ENCODE measurements at regions not wholly inside any gene's neighbourhood (a gene's known extent, or its start where the extent isn't known, plus 50 kb on each side); places are given as distances from the start of the nearest gene placed in this dataset.

- no peak overlapping the region for H3K9ac ChIP-seq (ENCODE audit: low read length)
These were observed 554.3 kb downstream of the PRELID2 start for GRCh38 chr5:145280806-145281205.

GRCh38 chr5:145280214-145280613, 554.9 kb downstream of the PRELID2 start:
- Histone ChIP-seq H3K27me3 (ENCODE audit: insufficient read depth, low read length) (no peaks in the 10 kb centered on the region), H3K27ac (ENCODE audit: low read depth, low read length) (no peak overlapping the region), H3K4me1 (ENCODE audit: insufficient read depth, low read length) (no peaks in the 10 kb centered on the region), H4K20me1 (ENCODE audit: insufficient read depth, low read length) (no peaks in the 10 kb centered on the region), H2AFZ (ENCODE audit: low read depth, low read length) (no peak overlapping the region), H3K79me2 (ENCODE audit: insufficient read depth, low read length) (no peaks in the 10 kb centered on the region), H3K9me3 (ENCODE audit: insufficient read depth, low read depth, low read length) (no peaks in the 10 kb centered on the region), H3K4me2 (ENCODE audit: low read length) (no peak overlapping the region), H3K4me3 (ENCODE audit: insufficient read depth, low read depth, low read length) (no peak overlapping the region), H3K36me3 (ENCODE audit: insufficient read depth, low read length) (no peaks in the 10 kb centered on the region), H3K9ac (ENCODE audit: low read length) (no peak overlapping the region)
- no peak for DNase-seq (ENCODE audit: low read depth)
- Mint-ChIP-seq H3K4me3 (ENCODE audit: unreplicated experiment) (no peak overlapping the region), H3K27me3 (ENCODE audit: low read depth, unreplicated experiment) (no peaks in the 10 kb centered on the region), H3K27ac (ENCODE audit: unreplicated experiment) (no peak overlapping the region), H3K9me3 (ENCODE audit: unreplicated experiment) (no peaks in the 10 kb centered on the region), H3K36me3 (ENCODE audit: low read depth, unreplicated experiment) (no peaks in the 10 kb centered on the region), H3K4me1 (ENCODE audit: low read depth, unreplicated experiment) (no peaks in the 10 kb centered on the region)
- no peak for FAIRE-seq
- no peak for TF ChIP-seq CTCF (IDR thresholded peaks at IDR 0.05; ENCODE audit: insufficient read depth, low read depth, low read length)
- TF ChIP-seq EZH2 (IDR thresholded peaks at IDR 0.05; ENCODE audit: insufficient read depth, low read length) = no peak

More at GRCh38 chr5:145280806-145281205, 554.3 kb downstream of the PRELID2 start:
- Histone ChIP-seq H3K4me3 (ENCODE audit: insufficient read depth, low read depth, low read length) (no peak overlapping the region), H3K4me2 (ENCODE audit: low read length) (no peak overlapping the region), H3K27me3 (ENCODE audit: insufficient read depth, low read length) (no peaks in the 10 kb centered on the region), H3K4me1 (ENCODE audit: insufficient read depth, low read length) (no peaks in the 10 kb centered on the region), H3K36me3 (ENCODE audit: insufficient read depth, low read length) (no peaks in the 10 kb centered on the region), H3K9me3 (ENCODE audit: insufficient read depth, low read depth, low read length) (no peaks in the 10 kb centered on the region), H4K20me1 (ENCODE audit: insufficient read depth, low read length) (no peaks in the 10 kb centered on the region), H2AFZ (ENCODE audit: low read depth, low read length) (no peak overlapping the region), H3K27ac (ENCODE audit: low read depth, low read length) (no peak overlapping the region), H3K79me2 (ENCODE audit: insufficient read depth, low read length) (no peaks in the 10 kb centered on the region)
- Mint-ChIP-seq H3K36me3 (ENCODE audit: low read depth, unreplicated experiment) (no peaks in the 10 kb centered on the region), H3K9me3 (ENCODE audit: unreplicated experiment) (no peaks in the 10 kb centered on the region), H3K4me3 (ENCODE audit: unreplicated experiment) (no peak overlapping the region), H3K27ac (ENCODE audit: unreplicated experiment) (no peak overlapping the region), H3K4me1 (ENCODE audit: low read depth, unreplicated experiment) (no peaks in the 10 kb centered on the region), H3K27me3 (ENCODE audit: low read depth, unreplicated experiment) (no peaks in the 10 kb centered on the region)
- DNase-seq (ENCODE audit: low read depth) (no peak), FAIRE-seq (no peak)
- TF ChIP-seq EZH2 (IDR thresholded peaks at IDR 0.05; ENCODE audit: insufficient read depth, low read length) = no peak
- no peak for TF ChIP-seq CTCF (IDR thresholded peaks at IDR 0.05; ENCODE audit: insufficient read depth, low read depth, low read length)

GRCh38 chr5:145260670-145261069, 574.5 kb downstream of the PRELID2 start:
- no peaks in the 10 kb centered on the region for H3K4me1 Mint-ChIP-seq (ENCODE audit: low read depth, unreplicated experiment)
- FAIRE-seq = no peak

More at GRCh38 chr5:145260670-145261069, 574.5 kb downstream of the PRELID2 start:
- Histone ChIP-seq H3K27ac (ENCODE audit: low read depth, low read length) (no peak overlapping the region), H3K79me2 (ENCODE audit: insufficient read depth, low read length) (no peaks in the 10 kb centered on the region), H2AFZ (ENCODE audit: low read depth, low read length) (no peak overlapping the region), H3K4me1 (ENCODE audit: insufficient read depth, low read length) (no peaks in the 10 kb centered on the region), H3K27me3 (ENCODE audit: insufficient read depth, low read length) (no peaks in the 10 kb centered on the region), H3K36me3 (ENCODE audit: insufficient read depth, low read length) (no peaks in the 10 kb centered on the region), H3K4me2 (ENCODE audit: low read length) (no peak overlapping the region), H3K4me3 (ENCODE audit: insufficient read depth, low read depth, low read length) (no peak overlapping the region), H3K9me3 (ENCODE audit: insufficient read depth, low read depth, low read length) (no peaks in the 10 kb centered on the region), H3K9ac (ENCODE audit: low read length) (no peak overlapping the region), H4K20me1 (ENCODE audit: insufficient read depth, low read length) (no peaks in the 10 kb centered on the region)
- TF ChIP-seq CTCF (IDR thresholded peaks at IDR 0.05; ENCODE audit: insufficient read depth, low read depth, low read length) = no peak
- TF ChIP-seq EZH2 (IDR thresholded peaks at IDR 0.05; ENCODE audit: insufficient read depth, low read length) = no peak
- H3K27ac Mint-ChIP-seq (ENCODE audit: unreplicated experiment) = no peak overlapping the region
- H3K4me3 Mint-ChIP-seq (ENCODE audit: unreplicated experiment) = no peak overlapping the region
- no peak for DNase-seq (ENCODE audit: low read depth)
- H3K27me3 Mint-ChIP-seq (ENCODE audit: low read depth, unreplicated experiment) = peaks cover 1% of the 10 kb centered on the region
- no peaks in the 10 kb centered on the region for H3K36me3 Mint-ChIP-seq (ENCODE audit: low read depth, unreplicated experiment)
- peaks cover 11% of the 10 kb centered on the region for H3K9me3 Mint-ChIP-seq (ENCODE audit: unreplicated experiment)

All from astrocyte (in vitro differentiated cells and primary cell).